ENCODE measurements at regions not wholly inside any gene's neighbourhood (a gene's known extent, or its start where the extent isn't known, plus 50 kb on each side); places are given as distances from the start of the nearest gene placed in this dataset.

DNA sequence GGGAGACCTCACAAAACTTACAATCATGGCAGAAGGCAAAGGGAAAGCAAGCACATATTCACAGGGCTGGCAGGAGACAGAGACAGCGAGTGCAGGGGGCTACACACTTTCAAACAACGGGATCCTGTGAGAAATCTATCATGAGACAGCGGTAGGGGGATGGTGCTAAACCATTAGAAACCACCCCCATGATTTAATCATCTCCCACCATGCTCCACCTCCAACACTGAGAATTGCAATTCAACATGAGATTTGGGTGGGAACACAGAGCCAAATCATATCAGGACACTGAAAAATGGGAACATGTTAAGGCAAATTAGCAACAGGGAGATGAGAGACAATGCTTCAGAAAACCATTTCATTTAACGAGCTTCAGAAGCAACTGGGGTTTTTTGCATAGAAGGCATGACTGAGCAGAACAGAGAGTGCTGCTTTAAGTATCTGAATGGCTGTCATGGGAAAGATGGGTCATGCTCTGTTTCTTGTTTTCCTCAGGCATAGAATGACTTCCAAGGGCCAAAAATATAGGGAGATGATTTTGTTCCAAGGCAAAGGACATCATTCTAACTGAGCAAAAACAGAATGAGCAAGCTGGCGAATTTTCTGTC lies 100.8 kb upstream of the MAP2 start:
- Histone ChIP-seq H3K4me2 (no peak overlapping the region), H3F3A (ENCODE audit: insufficient read depth, low read depth) (no peaks in the 10 kb centered on the region), H3K79me2 (ENCODE audit: low read depth) (no peaks in the 10 kb centered on the region), H2AFZ (no peak overlapping the region), H3K27ac (no peak overlapping the region), H3K4me1 (replicated peaks; ENCODE audit: insufficient read depth) (no peaks in the 10 kb centered on the region), H3K27me3 (ENCODE audit: insufficient read depth, low read depth) (no peaks in the 10 kb centered on the region), H4K20me1 (ENCODE audit: insufficient read depth) (no peaks in the 10 kb centered on the region), H3K9me3 (ENCODE audit: insufficient read depth, low read depth) (no peaks in the 10 kb centered on the region), H3K36me3 (ENCODE audit: low read depth) (no peaks in the 10 kb centered on the region), H3K4me3 (no peak overlapping the region), H3K9me2 (ENCODE audit: insufficient read depth) (no peaks in the 10 kb centered on the region)
- DNase-seq: no peak
- TF ChIP-seq CTCF (conservative IDR thresholded peaks at IDR 0.05) (no peak), EZH2 (IDR thresholded peaks at IDR 0.05; ENCODE audit: low read depth) (no peak)
- BruUV-seq (replicated peaks): no TSS peak
- CTCF ChIA-PET: no interaction called here
- intact Hi-C loops (cut with micrococcal nuclease; ENCODE audit: unreplicated experiment): loop anchor here (1.0 to 10.0 kb wide), 2 partner anchors 108 to 857 kb away; no protein-coding TSS in a partner anchor
- POLR2A ChIA-PET (ENCODE audit: unreplicated experiment): no interaction called here

GRCh38 chr2:209323738-209324137 lies 100.1 kb upstream of the MAP2 start:
- Histone ChIP-seq H3K4me1 (replicated peaks; ENCODE audit: insufficient read depth) (no peaks in the 10 kb centered on the region), H3K79me2 (ENCODE audit: low read depth) (no peaks in the 10 kb centered on the region), H3K9me3 (ENCODE audit: insufficient read depth, low read depth) (no peaks in the 10 kb centered on the region), H3K4me3 (no peak overlapping the region), H3K27ac (no peak overlapping the region), H3K4me2 (no peak overlapping the region), H3K27me3 (ENCODE audit: insufficient read depth, low read depth) (no peaks in the 10 kb centered on the region), H4K20me1 (ENCODE audit: insufficient read depth) (no peaks in the 10 kb centered on the region), H3F3A (ENCODE audit: insufficient read depth, low read depth) (no peaks in the 10 kb centered on the region), H3K36me3 (ENCODE audit: low read depth) (no peaks in the 10 kb centered on the region), H3K9me2 (ENCODE audit: insufficient read depth) (no peaks in the 10 kb centered on the region), H2AFZ (no peak overlapping the region)
- no TSS peak for BruUV-seq (replicated peaks)
- no peak for DNase-seq
- no peak for TF ChIP-seq CTCF (conservative IDR thresholded peaks at IDR 0.05)
- TF ChIP-seq EZH2 (IDR thresholded peaks at IDR 0.05; ENCODE audit: low read depth): no peak
- POLR2A ChIA-PET (ENCODE audit: unreplicated experiment): interaction anchor here (0.5 kb wide), 1 partner anchor 399 kb away, joined by 3 read pairs; no protein-coding TSS in a partner anchor
- CTCF ChIA-PET: no interaction called here
- intact Hi-C loops (cut with micrococcal nuclease; ENCODE audit: unreplicated experiment): loop anchor here (10.0 kb wide), 1 partner anchor 109 kb away; no protein-coding TSS in a partner anchor

- H3F3A ChIP-seq (ENCODE audit: insufficient read depth, low read depth): no peaks in the 10 kb centered on the region
- no peak overlapping the region for H3K27ac ChIP-seq
- POLR2A ChIA-PET (ENCODE audit: unreplicated experiment): no interaction called here
- intact Hi-C loops (cut with micrococcal nuclease; ENCODE audit: unreplicated experiment): loop anchor here (10.0 kb wide), 1 partner anchor 109 kb away; no protein-coding TSS in a partner anchor
- no peak overlapping the region for H3K4me2 ChIP-seq
- H3K9me2 ChIP-seq (ENCODE audit: insufficient read depth): no peaks in the 10 kb centered on the region
- DNase-seq: no peak
- H3K36me3 ChIP-seq (ENCODE audit: low read depth): no peaks in the 10 kb centered on the region
- TF ChIP-seq CTCF (conservative IDR thresholded peaks at IDR 0.05) (no peak), EZH2 (IDR thresholded peaks at IDR 0.05; ENCODE audit: low read depth) (no peak)
- no TSS peak for BruUV-seq (replicated peaks)
- H3K79me2 ChIP-seq (ENCODE audit: low read depth): no peaks in the 10 kb centered on the region
- no peaks in the 10 kb centered on the region for H3K27me3 ChIP-seq (ENCODE audit: insufficient read depth, low read depth)
- H4K20me1 ChIP-seq (ENCODE audit: insufficient read depth): no peaks in the 10 kb centered on the region
- H3K4me3 ChIP-seq: no peak overlapping the region
- no peaks in the 10 kb centered on the region for H3K9me3 ChIP-seq (ENCODE audit: insufficient read depth, low read depth)
- CTCF ChIA-PET: no interaction called here
- no peak overlapping the region for H2AFZ ChIP-seq
- no peaks in the 10 kb centered on the region for H3K4me1 ChIP-seq (replicated peaks; ENCODE audit: insufficient read depth)
Observed at GRCh38 chr2:209324281-209324680, 99.6 kb upstream of the MAP2 start.
